GM12878 (cell line): ENCODE measurements at regions not wholly inside any gene's neighbourhood (a gene's known extent, or its start where the extent isn't known, plus 50 kb on each side); places are given as distances from the start of the nearest gene placed in this dataset.

Experiments
- CHD4 ChIP-seq: fragments of 200-600 bp; sonication (generic); IDR thresholded peaks from 2 replicates; pipeline ENCODE4 v1.6.1; 2016; ENCODE audit warnings: mild to moderate bottlenecking
- FOXM1 ChIP-seq: IDR thresholded peaks from 2 replicates; pipeline ENCODE4 v1.6.1; 2012; ENCODE audit warnings: low read depth, mild to moderate bottlenecking, inconsistent platforms, low read length, moderate library complexity
- HDGF ChIP-seq: fragments of 450-650 bp; IDR thresholded peaks from 2 replicates; pipeline ENCODE4 v1.6.1; 2016; ENCODE audit warnings: antibody characterized with exemption
- NFYA ChIP-seq: IDR thresholded peaks from 2 replicates; pipeline ENCODE4 v1.6.1; 2011; ENCODE audit warnings: low read depth, mild to moderate bottlenecking, low read length, improper control_type of control experiment, borderline replicate concordance
- PBX3 ChIP-seq: IDR thresholded peaks from 2 replicates; pipeline ENCODE4 v1.6.1; 2011; ENCODE audit warnings: mild to moderate bottlenecking, low read depth, low read length, moderate library complexity; ENCODE audit not compliant: insufficient replicate concordance
- PML ChIP-seq: IDR thresholded peaks from 2 replicates; pipeline ENCODE4 v1.6.1; 2012; ENCODE audit warnings: low read length, inconsistent platforms
- POLR2A ChIP-seq: IDR thresholded peaks from 2 replicates; pipeline ENCODE4 v1.6.1; 2011; ENCODE audit warnings: low read depth, mild to moderate bottlenecking, low read length
- POLR2AphosphoS5 ChIP-seq: IDR thresholded peaks from 2 replicates; pipeline ENCODE4 v1.6.1; 2011; ENCODE audit warnings: mild to moderate bottlenecking, low read length, inconsistent platforms
- SMAD1 ChIP-seq: fragments of 450-650 bp; IDR thresholded peaks from 2 replicates; pipeline ENCODE4 v1.6.1; 2018; ENCODE audit warnings: mild to moderate bottlenecking, low read depth; ENCODE audit not compliant: partially characterized antibody
- TCF7 ChIP-seq: IDR thresholded peaks from 2 replicates; pipeline ENCODE4 v1.6.1; 2014; ENCODE audit warnings: antibody characterized with exemption, borderline replicate concordance
- USF2 ChIP-seq: IDR thresholded peaks from 2 replicates; pipeline ENCODE4 v1.6.1; 2011; ENCODE audit warnings: low read depth, low read length, improper control_type of control experiment, borderline replicate concordance
- TF ChIP-seq, protein P1 (sequence below): IDR thresholded peaks from 2 replicates; pipeline ENCODE4 v1.6.1; 2012; ENCODE audit warnings: low read depth, low read length, improper control_type of control experiment
- TF ChIP-seq, protein P2 (sequence below): fragments of 150-350 bp; IDR thresholded peaks from 2 replicates; pipeline ENCODE4 v1.6.1; 2014; ENCODE audit warnings: mild to moderate bottlenecking, low read depth, low read length

DNA sequence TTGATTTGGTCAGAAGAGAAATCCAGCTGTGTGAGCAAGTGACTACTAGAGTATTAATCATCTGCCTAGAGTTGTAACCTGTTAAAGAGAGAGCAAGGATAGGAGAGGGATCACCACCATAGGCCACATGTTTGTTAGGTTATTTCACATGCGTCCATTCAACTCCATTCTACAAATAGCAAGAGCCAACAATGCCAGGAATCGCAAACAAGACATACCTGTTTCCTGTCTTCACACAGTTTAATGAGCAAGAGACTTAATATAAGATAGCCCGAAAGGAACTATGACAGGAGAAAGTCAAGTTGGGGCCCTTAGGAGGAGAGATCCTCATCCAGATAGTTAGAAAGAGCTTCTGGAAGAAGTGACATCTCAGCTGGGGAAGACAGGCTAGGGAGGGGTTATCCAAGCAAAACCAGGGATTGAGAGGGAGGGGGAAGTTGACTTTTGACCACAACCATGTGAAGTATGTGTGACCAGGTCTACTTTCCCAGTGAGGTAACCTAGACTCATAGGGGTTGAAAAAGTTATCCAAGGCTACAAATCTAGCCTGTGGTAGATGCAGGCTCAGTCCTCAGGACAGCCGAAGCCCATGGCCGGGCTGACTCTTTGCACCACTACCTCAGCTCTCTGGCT, 147.4 kb downstream of the ALDH8A1 start:
- TF ChIP-seq POLR2AphosphoS5, result no peak
- TF ChIP-seq PML, result no peak
- no peak for TF ChIP-seq TCF7
- TF ChIP-seq CHD4, result no peak
- TF ChIP-seq, protein P1, sequence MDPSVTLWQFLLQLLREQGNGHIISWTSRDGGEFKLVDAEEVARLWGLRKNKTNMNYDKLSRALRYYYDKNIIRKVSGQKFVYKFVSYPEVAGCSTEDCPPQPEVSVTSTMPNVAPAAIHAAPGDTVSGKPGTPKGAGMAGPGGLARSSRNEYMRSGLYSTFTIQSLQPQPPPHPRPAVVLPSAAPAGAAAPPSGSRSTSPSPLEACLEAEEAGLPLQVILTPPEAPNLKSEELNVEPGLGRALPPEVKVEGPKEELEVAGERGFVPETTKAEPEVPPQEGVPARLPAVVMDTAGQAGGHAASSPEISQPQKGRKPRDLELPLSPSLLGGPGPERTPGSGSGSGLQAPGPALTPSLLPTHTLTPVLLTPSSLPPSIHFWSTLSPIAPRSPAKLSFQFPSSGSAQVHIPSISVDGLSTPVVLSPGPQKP, result no peak
- TF ChIP-seq SMAD1, result no peak
- TF ChIP-seq HDGF, result no peak
- TF ChIP-seq POLR2A, result no peak
- TF ChIP-seq, protein P2, sequence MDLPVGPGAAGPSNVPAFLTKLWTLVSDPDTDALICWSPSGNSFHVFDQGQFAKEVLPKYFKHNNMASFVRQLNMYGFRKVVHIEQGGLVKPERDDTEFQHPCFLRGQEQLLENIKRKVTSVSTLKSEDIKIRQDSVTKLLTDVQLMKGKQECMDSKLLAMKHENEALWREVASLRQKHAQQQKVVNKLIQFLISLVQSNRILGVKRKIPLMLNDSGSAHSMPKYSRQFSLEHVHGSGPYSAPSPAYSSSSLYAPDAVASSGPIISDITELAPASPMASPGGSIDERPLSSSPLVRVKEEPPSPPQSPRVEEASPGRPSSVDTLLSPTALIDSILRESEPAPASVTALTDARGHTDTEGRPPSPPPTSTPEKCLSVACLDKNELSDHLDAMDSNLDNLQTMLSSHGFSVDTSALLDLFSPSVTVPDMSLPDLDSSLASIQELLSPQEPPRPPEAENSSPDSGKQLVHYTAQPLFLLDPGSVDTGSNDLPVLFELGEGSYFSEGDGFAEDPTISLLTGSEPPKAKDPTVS, result no peak
- TF ChIP-seq NFYA, result no peak
- no peak for TF ChIP-seq PBX3
- TF ChIP-seq USF2, result no peak
- TF ChIP-seq FOXM1, result no peak
